A673 (cell line): ENCODE measurements at regions not wholly inside any gene's neighbourhood (a gene's known extent, or its start where the extent isn't known, plus 50 kb on each side); places are given as distances from the start of the nearest gene placed in this dataset.

Experiments used
- CTCF ChIP-seq: fragments of 300-800, 200-600 bp; sonication (generic); conservative IDR thresholded peaks from 2 replicates; pipeline ENCODE4 v1.5.1; 2017; ENCODE audit warnings: low read depth, mild to moderate bottlenecking, antibody characterized with exemption, low read length, moderate library complexity, mixed read lengths
- EZH2 ChIP-seq: fragments of 200-600 bp; sonication (generic); IDR thresholded peaks from 2 replicates; pipeline ENCODE4 v1.6.1; 2017; ENCODE audit warnings: borderline replicate concordance, low read depth, mild to moderate bottlenecking, mixed read lengths, antibody characterized with exemption, low read length; ENCODE audit not compliant: poor library complexity, severe bottlenecking

DNA sequence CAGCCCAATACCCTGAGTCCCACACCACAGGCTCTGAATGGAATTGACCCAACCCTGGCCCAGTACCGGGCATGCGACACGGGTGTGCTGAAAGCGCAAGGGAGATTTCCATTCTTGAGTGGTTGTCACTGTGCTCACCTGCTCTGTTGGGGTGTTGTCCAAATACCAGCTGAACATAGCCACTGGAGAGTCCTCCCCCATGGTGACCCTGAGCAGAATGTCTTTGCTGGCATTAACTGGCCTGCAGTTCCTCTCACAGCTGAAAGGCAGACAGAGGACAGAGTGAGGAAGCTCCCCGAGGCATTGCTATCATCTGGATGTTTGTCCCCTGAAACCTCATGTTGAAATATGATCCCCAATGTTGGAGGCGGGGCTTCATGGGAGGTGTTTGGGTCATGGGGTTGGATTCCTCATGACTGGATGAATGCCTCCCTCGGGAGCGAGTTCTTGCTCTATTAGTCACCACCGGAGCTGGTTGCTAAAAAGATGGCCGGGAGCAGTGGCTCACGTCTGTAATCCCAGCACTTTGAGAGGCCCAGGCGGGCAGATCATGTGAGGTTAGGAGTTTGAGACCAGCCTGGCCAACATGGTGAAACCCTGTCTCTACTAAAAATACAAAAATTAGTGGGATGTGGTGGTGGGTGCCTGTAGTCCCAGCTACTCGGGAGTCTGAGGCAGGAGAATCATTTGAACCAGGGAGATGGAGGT lies 57.3 kb upstream of the BCO1 start:
- TF ChIP-seq CTCF (no peak), EZH2 (no peak)
